Panc1 (cell line): ENCODE measurements at regions not wholly inside any gene's neighbourhood (a gene's known extent, or its start where the extent isn't known, plus 50 kb on each side); places are given as distances from the start of the nearest gene placed in this dataset.

Experiments used
- ATAC-seq: fragments of 200-7000 bp; cut with Tn5 transposase; 2 replicates; pipeline ENCODE4 v1.9.1; 2020; ENCODE audit warnings: mild to moderate bottlenecking, moderate library complexity
- BruUV-seq: library from RNA; stranded (reverse); fragments of 400-500 nt; replicated peaks from 2 replicates; lab custom pipeline; 2021; lab: Mats Ljungman, UMichigan
- CTCF ChIA-PET: fragments of 300-600 bp; sonication (Branson Sonifier 250); formaldehyde crosslinking; loops from one replicate; lab custom pipeline; 2022; ENCODE audit warnings: antibody characterized with exemption; lab: Charles Lee
- POLR2A ChIA-PET: fragments of 300-600 bp; sonication (Branson Sonifier 250); formaldehyde crosslinking; loops from one replicate; lab custom pipeline; 2022; ENCODE audit warnings: antibody characterized with exemption; lab: Charles Lee
- DNase-seq: peaks from one replicate; pipeline ENCODE4 v3.0.0-alpha.2; 2010; ENCODE audit warnings: low read depth, low spot score
- H3K27ac ChIP-seq: 2 replicates; pipeline ENCODE4 v1.5.1; 2011; ENCODE audit warnings: mild to moderate bottlenecking, low read length, inconsistent platforms
- H3K27me3 ChIP-seq: fragments of 200-500 bp; sonication (Bioruptor generic); 2 replicates; pipeline ENCODE4 v1.6.0; 2014; ENCODE audit warnings: low read length, inconsistent platforms; ENCODE audit not compliant: control insufficient read depth, insufficient read depth
- H3K36me3 ChIP-seq: fragments of 200-500 bp; sonication (Bioruptor generic); 2 replicates; pipeline ENCODE4 v1.5.1; 2014; ENCODE audit warnings: inconsistent platforms, mild to moderate bottlenecking, low read length, moderate library complexity; ENCODE audit not compliant: control insufficient read depth, insufficient read depth
- H3K4me1 ChIP-seq: 2 replicates; pipeline ENCODE4 v1.5.1; 2011; ENCODE audit warnings: inconsistent platforms, mild to moderate bottlenecking, low read length, moderate library complexity; ENCODE audit not compliant: control insufficient read depth, insufficient read depth
- H3K4me3 ChIP-seq, 2 experiments: 2 replicates each; pipeline ENCODE4 v1.5.1; 2011 to 2012; ENCODE audit warnings: low read depth in 2 of 2, low read length in 2 of 2, mild to moderate bottlenecking in 2 of 2, inconsistent platforms in 1 of 2, moderate library complexity in 1 of 2
- H3K9me3 ChIP-seq: fragments of 200-500 bp; sonication (Bioruptor generic); 2 replicates; pipeline ENCODE4 v1.5.1; 2014; ENCODE audit warnings: low read depth, mild to moderate bottlenecking, inconsistent platforms, low read length, moderate library complexity; ENCODE audit not compliant: control insufficient read depth, insufficient read depth
- POLR2AphosphoS5 ChIP-seq: IDR thresholded peaks from 2 replicates; pipeline ENCODE4 v1.6.1; 2012; ENCODE audit warnings: mild to moderate bottlenecking, low read depth, low read length, moderate library complexity
- REST ChIP-seq, 2 experiments: IDR thresholded peaks; 2 replicates each; pipeline ENCODE4 v1.6.1; 2011 to 2012; ENCODE audit warnings: low read depth in 2 of 2, control low read depth in 1 of 2, low read length in 1 of 2, mild to moderate bottlenecking in 1 of 2, moderate library complexity in 1 of 2; ENCODE audit not compliant: insufficient read depth in 1 of 2
- SIN3A ChIP-seq: IDR thresholded peaks from 2 replicates; pipeline ENCODE4 v1.6.1; 2012; ENCODE audit warnings: low read depth, mild to moderate bottlenecking, low read length, moderate library complexity, borderline replicate concordance; ENCODE audit not compliant: insufficient read depth
- TCF7L2 ChIP-seq: IDR thresholded peaks from 2 replicates; pipeline ENCODE4 v1.6.1; 2011; ENCODE audit warnings: mild to moderate bottlenecking, low read depth, low read length, inconsistent platforms
- in situ Hi-C: cut with HindIII; loops from 2 replicates; pipeline ENCODE4 v1.10.0; 2016; ENCODE audit warnings: low sequenced_read_pairs, low pct_unique_long_range_greater_than_20kb
- intact Hi-C: fragments of 100-400 bp; cut with micrococcal nuclease; formaldehyde crosslinking; loops from one replicate; pipeline ENCODE4 v1.10.0; 2022; ENCODE audit not compliant: unreplicated experiment

GRCh38 chr1:218705391-218705790 is 360.3 kb downstream of the TGFB2 start:
- H3K27me3 ChIP-seq, result no peaks in the 10 kb centered on the region
- in situ Hi-C loops (no loop called here), intact Hi-C loops (no loop called here)
- H3K4me3 ChIP-seq, result no peak overlapping the region
- ATAC-seq (peak; percentile 10; the same call in 1 of the 2 replicates), DNase-seq (no peak)
- CTCF ChIA-PET, result no interaction called here
- peaks cover 16% of the 10 kb centered on the region for H3K4me1 ChIP-seq
- peak overlapping the region; percentile 87 for H3K27ac ChIP-seq
- TF ChIP-seq REST (IDR thresholded peaks at IDR 0.05; ENCODE audit: insufficient read depth in 1 of 2, low read depth in 2 of 2, low read length in 1 of 2), result no peak
- no peak for TF ChIP-seq POLR2AphosphoS5
- no peak for TF ChIP-seq SIN3A
- H3K36me3 ChIP-seq, result no peaks in the 10 kb centered on the region
- BruUV-seq, result no TSS peak
- POLR2A ChIA-PET, result interaction anchor here (0.6 kb wide), 1 partner anchor 253 kb away, joined by 3 read pairs; no protein-coding TSS in a partner anchor
- no peaks in the 10 kb centered on the region; the same call in 1 of the 2 replicates for H3K9me3 ChIP-seq

GRCh38 chr1:218705911-218706893 is 361.1 kb downstream of the TGFB2 start:
- DNase-seq (peak; percentile 96), ATAC-seq (peak; percentile 94)
- Histone ChIP-seq H3K9me3 (no peaks in the 10 kb centered on the region; the same call in 1 of the 2 replicates), H3K27me3 (no peaks in the 10 kb centered on the region), H3K4me1 (peaks cover 16% of the 10 kb centered on the region), H3K36me3 (no peaks in the 10 kb centered on the region), H3K27ac (peak overlapping the region; percentile 87), H3K4me3 (no peak overlapping the region)
- CTCF ChIA-PET, result interaction anchor here (0.6 kb wide), 1 partner anchor 242 kb away, joined by 15 read pairs; no protein-coding TSS in a partner anchor
- in situ Hi-C loops, result no loop called here
- POLR2A ChIA-PET, result no interaction called here
- intact Hi-C loops, result no loop called here
- BruUV-seq, result no TSS peak
- TF ChIP-seq TCF7L2, result peak; percentile 70; the same call in 1 of the 2 replicates
- peak; percentile 48; the same call in 1 of the 2 replicates for TF ChIP-seq POLR2AphosphoS5
- TF ChIP-seq REST (IDR thresholded peaks at IDR 0.05; ENCODE audit: insufficient read depth in 1 of 2, low read depth in 2 of 2, low read length in 1 of 2), result no peak
